GM18867 (cell line): ENCODE measurements at regions not wholly inside any gene's neighbourhood (a gene's known extent, or its start where the extent isn't known, plus 50 kb on each side); places are given as distances from the start of the nearest gene placed in this dataset.

ENCODE experiments used
- ATAC-seq: cut with Tn5 transposase; IDR thresholded peaks from one replicate; pipeline ENCODE4 v1.9.1; 2021; ENCODE audit warnings: mild to moderate bottlenecking, moderate library complexity; ENCODE audit not compliant: unreplicated experiment

DNA sequence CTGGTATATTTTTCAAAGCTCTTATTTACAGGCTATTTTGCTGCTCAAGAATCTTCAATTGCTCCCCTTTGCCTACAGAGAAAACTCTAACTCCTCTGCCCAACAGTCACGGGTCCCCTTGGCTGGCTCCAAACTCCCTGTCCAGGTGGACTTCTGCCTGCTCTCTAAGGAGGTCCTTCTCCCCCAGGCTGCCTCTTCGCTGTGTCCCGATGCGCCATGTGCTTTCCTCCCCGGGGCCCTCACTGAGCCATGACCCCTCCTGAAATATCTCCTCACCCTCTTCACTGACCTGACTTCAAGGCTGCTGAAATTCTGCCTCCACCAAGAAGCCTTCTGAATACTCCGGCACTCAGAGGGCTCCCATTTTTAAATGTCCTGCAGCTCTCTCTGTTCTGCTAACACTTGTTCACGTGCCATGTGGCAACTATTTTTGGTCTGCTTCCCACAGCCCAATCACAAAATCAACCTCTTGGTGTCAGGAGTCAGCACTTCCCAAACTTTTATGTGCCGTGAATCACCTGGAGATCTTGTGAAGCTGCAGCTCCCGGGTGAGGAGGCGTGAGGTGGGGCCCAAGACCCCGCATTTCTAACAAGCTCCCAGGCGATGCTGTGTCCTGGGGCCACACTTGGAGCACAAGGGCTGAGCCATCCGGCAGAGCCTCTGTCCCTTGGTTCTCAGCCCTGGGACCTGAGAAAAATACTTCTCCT, 85.7 kb upstream of the COL13A1 start:
- ATAC-seq = no peak

GRCh38 chr10:69716711-69717560, 84.8 kb upstream of the COL13A1 start:
- no peak for ATAC-seq

DNA sequence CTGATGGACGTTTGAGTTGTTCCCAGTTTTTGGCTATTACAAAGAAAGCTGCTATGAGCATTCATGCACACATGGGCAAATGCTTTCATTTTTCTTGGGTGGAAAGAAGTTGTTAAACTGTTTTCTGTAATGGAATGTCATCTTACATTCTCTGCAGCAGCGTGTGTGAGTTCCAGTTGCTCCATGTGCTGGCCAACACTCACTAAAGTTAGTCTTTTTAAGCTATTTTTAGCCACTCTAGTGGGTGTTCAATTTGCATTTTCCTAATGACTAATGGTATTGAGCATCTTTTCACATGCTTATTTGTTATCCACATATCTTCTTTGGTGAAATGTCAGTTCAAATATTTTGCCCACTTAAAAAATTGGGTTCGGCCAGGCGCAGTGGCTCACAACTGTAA, 82.8 kb upstream of the COL13A1 start:
- no peak for ATAC-seq

- no peak for ATAC-seq
Measured at GRCh38 chr10:69721690-69722310, 79.9 kb upstream of the COL13A1 start.

- ATAC-seq = no peak
Measured at GRCh38 chr10:69723653-69724052, 78.1 kb upstream of the COL13A1 start.

GRCh38 chr10:69726850-69727249, 74.9 kb upstream of the COL13A1 start:
- no peak for ATAC-seq

DNA sequence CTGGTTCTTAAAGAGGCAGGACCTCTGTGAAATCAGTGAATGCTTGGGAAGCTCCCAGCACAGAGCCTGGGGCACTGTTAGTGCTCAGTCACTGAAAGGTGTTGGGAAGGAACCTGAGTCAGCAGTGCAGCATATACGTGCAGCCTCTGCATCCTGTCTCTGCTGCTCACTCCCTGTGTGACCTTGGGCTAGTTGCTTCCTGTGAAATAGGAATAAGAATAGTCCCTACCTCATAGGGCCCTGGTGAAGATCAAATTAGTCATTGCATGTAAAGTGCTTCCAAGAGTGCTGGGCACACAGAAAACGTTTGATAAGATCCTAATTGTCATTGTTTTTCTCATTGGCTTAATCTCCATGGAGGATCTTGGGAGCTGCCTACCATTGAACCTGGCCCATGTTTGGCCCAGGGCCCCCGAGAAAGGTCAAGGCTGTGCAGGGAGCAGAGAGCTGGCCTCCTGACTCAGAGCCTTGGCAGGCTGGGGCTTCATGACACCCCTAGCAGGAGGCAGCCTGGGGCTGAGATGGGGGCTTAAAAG, 73.3 kb upstream of the COL13A1 start:
- ATAC-seq = no peak

GRCh38 chr10:69729326-69730048, 72.2 kb upstream of the COL13A1 start:
- no peak for ATAC-seq

DNA sequence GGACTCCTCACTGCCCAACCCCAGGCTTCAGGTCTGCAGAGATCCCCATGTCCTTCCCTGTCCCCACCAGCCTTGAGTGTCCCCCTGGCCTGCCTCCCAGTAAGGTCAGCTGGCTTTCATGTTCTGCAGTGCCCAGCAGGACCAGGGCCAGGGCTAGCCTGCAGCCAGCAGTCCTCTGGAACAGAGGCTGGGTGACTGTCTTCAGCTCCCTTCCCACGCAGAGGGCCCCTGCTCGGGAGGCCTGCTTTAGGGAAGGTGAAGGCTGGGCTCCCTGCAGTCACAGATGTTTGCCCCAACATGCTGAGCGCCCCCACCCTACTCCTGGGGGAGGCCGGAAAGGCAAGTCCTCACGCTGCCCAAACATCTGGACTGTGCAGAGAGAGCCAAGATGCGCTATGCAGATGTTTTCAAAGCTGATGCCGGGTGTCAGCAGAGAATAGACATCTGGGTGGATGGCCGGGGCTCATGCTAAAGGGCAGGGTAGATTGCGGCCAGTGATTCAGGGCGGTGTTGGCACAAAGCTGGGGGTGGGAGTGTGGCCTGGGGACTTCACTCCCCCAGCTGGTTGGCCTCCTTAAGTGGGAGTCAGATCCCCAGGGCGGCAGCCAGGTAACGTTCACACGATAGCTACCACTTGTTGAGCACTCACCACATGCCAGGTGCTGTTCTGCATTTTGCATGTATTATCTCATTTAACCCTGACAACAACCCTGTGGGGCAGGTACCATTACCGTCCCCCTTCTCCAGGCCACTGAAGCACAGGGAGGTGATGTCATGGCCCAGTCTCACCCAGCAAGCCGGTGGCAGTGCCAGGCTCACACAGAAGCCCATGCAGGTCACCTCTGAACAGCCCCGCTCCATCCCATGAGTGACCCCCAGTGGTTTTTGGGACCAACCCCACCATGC, 71.2 kb upstream of the COL13A1 start:
- no peak for ATAC-seq

DNA sequence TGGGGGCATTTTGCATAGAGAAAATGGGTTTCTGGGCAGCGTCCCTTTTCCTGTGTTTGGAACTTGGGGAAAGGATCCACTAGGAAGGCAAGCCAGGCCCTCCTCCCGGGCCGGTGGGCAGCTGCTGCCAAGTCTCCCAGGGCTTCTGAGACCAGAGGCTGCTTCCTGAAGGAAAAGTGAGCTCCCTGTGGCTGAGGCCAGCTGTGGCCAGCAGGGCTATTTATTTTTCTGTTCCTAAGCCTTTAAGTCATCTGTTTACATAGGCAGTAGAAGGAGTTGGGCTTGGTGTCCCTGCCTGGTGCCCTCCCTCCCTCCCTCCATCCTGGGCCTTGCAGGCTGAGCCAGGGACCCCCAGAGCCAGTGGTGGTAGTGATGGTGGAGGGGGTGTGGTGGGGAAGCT, 70.5 kb upstream of the COL13A1 start:
- no peak for ATAC-seq

DNA sequence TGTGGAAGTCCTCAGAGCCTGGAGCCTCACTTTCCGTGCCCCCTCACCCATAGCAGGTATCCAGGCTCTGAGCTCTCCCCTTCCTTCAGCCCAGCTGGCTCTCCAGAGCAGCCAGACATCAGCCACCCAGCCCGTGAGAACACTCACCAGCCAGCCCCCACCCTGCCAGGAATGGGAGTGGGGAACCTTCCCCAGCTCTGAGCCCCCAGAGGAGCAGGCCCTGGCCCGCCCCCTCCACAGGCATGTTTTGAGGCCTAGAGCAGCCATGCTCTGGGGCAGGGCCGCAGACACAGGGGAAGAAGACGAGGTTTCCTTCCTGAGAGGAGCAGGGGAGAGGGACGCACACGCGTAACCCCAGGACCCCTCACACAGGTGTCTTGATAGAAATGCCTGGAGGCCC, 70.0 kb upstream of the COL13A1 start:
- no peak for ATAC-seq

DNA sequence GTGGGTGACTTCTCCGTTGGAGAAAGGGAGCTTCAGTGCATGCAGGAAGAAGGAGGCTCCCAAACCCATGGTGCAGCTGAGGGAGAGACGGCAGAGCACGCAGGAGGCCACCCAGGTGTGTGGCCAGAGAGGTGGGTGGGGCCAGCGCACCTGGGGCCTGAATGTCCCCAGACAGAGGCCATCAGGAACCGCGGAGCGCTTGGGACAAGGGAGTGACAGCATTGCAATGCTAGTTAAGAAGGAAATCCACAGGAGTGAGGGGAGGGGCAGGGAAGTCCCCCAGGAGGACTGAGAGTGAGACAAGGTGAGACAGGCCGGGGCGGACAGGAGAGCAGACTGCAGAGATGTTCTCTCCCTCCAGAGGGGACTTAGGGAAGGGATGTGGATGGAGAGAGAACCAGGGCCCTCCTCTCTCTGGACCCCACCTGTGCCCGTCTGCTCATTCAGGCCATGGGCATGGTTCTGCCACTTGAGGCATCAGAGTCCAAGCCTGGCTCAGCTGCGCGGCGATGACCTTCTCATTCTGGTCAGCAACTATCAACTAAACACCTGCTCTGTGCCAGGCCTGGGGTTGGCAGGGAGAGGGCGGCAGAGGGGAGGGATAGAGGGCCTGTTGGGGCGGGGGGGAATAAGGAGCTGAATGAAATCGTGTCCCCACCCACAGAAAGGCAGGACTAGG, 69.4 kb upstream of the COL13A1 start:
- ATAC-seq = no peak

GRCh38 chr10:69732826-69733150, 68.9 kb upstream of the COL13A1 start:
- ATAC-seq = no peak

GRCh38 chr10:69733791-69734261, 67.9 kb upstream of the COL13A1 start:
- no peak for ATAC-seq

GRCh38 chr10:69734416-69734796, 67.3 kb upstream of the COL13A1 start:
- ATAC-seq = no peak

- ATAC-seq = no peak
Measured at GRCh38 chr10:69734797-69735468, 66.8 kb upstream of the COL13A1 start.

- no peak for ATAC-seq
Measured at GRCh38 chr10:69736886-69737641, 64.6 kb upstream of the COL13A1 start.

DNA sequence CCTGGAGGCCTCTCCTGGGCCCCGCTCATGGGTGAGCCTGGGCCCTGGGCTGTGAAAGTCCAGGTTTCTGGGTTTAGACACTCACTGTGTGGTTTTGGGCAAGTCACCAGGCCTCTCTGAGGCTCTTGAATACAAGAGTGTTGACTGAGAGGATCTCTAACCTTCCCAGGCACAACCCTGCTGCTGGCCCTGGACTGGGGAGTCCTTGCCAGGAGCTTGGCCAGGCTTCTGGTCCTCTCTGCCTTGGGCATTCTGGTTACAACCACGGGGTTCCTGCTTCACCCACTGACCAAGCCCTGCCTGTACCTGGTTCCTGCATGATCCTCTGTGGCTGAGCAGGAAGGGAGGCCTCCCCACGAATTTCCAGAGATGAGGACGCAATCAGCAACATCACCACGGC, 63.6 kb upstream of the COL13A1 start:
- ATAC-seq = no peak
